GM23338 (cell line): ENCODE measurements at regions not wholly inside any gene's neighbourhood (a gene's known extent, or its start where the extent isn't known, plus 50 kb on each side); places are given as distances from the start of the nearest gene placed in this dataset.

Experiments
- CREB1 ChIP-seq: fragments of 250-450 bp; sonication (Bioruptor Pico); IDR thresholded peaks from 2 replicates; pipeline ENCODE4 v1.5.0; 2020; ENCODE audit warnings: low read depth, mild to moderate bottlenecking, moderate library complexity
- EZH2 ChIP-seq: fragments of 200-600 bp; sonication (generic); IDR thresholded peaks from one replicate; pipeline ENCODE4 v1.8.0; 2017; ENCODE audit warnings: antibody characterized with exemption, mild to moderate bottlenecking, low read depth; ENCODE audit not compliant: unreplicated experiment
- EZH2phosphoT487 ChIP-seq: fragments of 200-600 bp; sonication (generic); IDR thresholded peaks from one replicate; pipeline ENCODE4 v1.8.1; 2018; ENCODE audit warnings: antibody characterized with exemption; ENCODE audit not compliant: unreplicated experiment
- JUNB ChIP-seq: IDR thresholded peaks from one replicate; pipeline ENCODE4 v1.6.1; 2016; ENCODE audit warnings: antibody characterized with exemption; ENCODE audit not compliant: unreplicated experiment
- NANOG ChIP-seq: IDR thresholded peaks from 2 replicates; pipeline ENCODE4 v1.6.1; 2016; ENCODE audit warnings: antibody characterized with exemption, borderline replicate concordance
- POLR2AphosphoS5 ChIP-seq: IDR thresholded peaks from 2 replicates; pipeline ENCODE4 v1.6.1; 2016; ENCODE audit warnings: antibody characterized with exemption, low read depth
- ZNF114 ChIP-seq: fragments of 250-450 bp; sonication (Bioruptor Pico); IDR thresholded peaks from 2 replicates; pipeline ENCODE4 v1.5.0; 2020; ENCODE audit warnings: mild to moderate bottlenecking, moderate library complexity
- ZNF331 ChIP-seq: fragments of 250-450 bp; sonication (Bioruptor Pico); IDR thresholded peaks from 2 replicates; pipeline ENCODE4 v1.5.0; 2020; ENCODE audit warnings: low read depth, mild to moderate bottlenecking, moderate library complexity
- TF ChIP-seq, protein P1 (sequence below), 2 experiments: fragments of 200-600 bp in 1 of 2; sonication (generic) in 1 of 2; conservative IDR thresholded peaks; 2 replicates each; pipeline versions ENCODE4 v1.5.1 to v1.6.1; 2016 to 2017; ENCODE audit warnings: antibody characterized with exemption in 2 of 2, low read depth in 2 of 2, mild to moderate bottlenecking in 2 of 2, moderate library complexity in 1 of 2
- TF ChIP-seq, protein P2 (sequence below): IDR thresholded peaks from one replicate; pipeline ENCODE4 v1.6.1; 2018; ENCODE audit warnings: antibody characterized with exemption; ENCODE audit not compliant: unreplicated experiment
- TF ChIP-seq, protein P3 (sequence below): fragments of 250-450 bp; sonication (Bioruptor Pico); IDR thresholded peaks from 2 replicates; pipeline ENCODE4 v1.5.0; 2020; ENCODE audit warnings: mild to moderate bottlenecking, moderate library complexity
- TF ChIP-seq, protein P4 (sequence below): IDR thresholded peaks from 2 replicates; pipeline ENCODE4 v1.6.1; 2016; ENCODE audit warnings: antibody characterized with exemption

DNA sequence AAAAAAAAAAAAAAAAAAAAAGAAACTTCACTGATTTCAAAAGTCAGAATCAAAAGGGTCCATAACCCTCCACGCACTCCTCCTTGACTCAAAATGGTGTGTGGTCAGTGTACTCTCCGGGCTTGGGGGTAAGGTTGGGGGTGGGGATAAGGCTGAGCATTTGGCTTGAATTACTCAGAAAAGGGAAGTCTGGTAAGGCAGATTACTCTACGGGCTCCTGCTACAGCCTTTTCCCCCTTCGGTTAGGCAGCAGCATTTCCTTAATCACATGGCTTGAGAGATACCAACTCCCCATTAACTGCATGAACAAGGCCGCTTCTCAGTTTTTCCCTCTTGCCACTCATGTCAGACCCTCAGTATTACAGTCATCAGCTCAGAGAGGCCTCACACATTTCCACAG, 135.4 kb upstream of the DUSP21 start:
- TF ChIP-seq, protein P1, sequence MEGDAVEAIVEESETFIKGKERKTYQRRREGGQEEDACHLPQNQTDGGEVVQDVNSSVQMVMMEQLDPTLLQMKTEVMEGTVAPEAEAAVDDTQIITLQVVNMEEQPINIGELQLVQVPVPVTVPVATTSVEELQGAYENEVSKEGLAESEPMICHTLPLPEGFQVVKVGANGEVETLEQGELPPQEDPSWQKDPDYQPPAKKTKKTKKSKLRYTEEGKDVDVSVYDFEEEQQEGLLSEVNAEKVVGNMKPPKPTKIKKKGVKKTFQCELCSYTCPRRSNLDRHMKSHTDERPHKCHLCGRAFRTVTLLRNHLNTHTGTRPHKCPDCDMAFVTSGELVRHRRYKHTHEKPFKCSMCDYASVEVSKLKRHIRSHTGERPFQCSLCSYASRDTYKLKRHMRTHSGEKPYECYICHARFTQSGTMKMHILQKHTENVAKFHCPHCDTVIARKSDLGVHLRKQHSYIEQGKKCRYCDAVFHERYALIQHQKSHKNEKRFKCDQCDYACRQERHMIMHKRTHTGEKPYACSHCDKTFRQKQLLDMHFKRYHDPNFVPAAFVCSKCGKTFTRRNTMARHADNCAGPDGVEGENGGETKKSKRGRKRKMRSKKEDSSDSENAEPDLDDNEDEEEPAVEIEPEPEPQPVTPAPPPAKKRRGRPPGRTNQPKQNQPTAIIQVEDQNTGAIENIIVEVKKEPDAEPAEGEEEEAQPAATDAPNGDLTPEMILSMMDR (conservative IDR thresholded peaks at IDR 0.05; ENCODE audit: low read depth in 2 of 2): no peak
- TF ChIP-seq EZH2: no peak
- no peak for TF ChIP-seq POLR2AphosphoS5
- TF ChIP-seq EZH2phosphoT487: no peak
- no peak for TF ChIP-seq NANOG
- TF ChIP-seq CREB1 (CRISPR knock-in tag): no peak
- TF ChIP-seq, protein P2, sequence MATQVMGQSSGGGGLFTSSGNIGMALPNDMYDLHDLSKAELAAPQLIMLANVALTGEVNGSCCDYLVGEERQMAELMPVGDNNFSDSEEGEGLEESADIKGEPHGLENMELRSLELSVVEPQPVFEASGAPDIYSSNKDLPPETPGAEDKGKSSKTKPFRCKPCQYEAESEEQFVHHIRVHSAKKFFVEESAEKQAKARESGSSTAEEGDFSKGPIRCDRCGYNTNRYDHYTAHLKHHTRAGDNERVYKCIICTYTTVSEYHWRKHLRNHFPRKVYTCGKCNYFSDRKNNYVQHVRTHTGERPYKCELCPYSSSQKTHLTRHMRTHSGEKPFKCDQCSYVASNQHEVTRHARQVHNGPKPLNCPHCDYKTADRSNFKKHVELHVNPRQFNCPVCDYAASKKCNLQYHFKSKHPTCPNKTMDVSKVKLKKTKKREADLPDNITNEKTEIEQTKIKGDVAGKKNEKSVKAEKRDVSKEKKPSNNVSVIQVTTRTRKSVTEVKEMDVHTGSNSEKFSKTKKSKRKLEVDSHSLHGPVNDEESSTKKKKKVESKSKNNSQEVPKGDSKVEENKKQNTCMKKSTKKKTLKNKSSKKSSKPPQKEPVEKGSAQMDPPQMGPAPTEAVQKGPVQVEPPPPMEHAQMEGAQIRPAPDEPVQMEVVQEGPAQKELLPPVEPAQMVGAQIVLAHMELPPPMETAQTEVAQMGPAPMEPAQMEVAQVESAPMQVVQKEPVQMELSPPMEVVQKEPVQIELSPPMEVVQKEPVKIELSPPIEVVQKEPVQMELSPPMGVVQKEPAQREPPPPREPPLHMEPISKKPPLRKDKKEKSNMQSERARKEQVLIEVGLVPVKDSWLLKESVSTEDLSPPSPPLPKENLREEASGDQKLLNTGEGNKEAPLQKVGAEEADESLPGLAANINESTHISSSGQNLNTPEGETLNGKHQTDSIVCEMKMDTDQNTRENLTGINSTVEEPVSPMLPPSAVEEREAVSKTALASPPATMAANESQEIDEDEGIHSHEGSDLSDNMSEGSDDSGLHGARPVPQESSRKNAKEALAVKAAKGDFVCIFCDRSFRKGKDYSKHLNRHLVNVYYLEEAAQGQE: no peak
- TF ChIP-seq ZNF331 (CRISPR knock-in tag): no peak
- no peak for TF ChIP-seq JUNB
- no peak for TF ChIP-seq ZNF114 (CRISPR knock-in tag)
- TF ChIP-seq, protein P3, sequence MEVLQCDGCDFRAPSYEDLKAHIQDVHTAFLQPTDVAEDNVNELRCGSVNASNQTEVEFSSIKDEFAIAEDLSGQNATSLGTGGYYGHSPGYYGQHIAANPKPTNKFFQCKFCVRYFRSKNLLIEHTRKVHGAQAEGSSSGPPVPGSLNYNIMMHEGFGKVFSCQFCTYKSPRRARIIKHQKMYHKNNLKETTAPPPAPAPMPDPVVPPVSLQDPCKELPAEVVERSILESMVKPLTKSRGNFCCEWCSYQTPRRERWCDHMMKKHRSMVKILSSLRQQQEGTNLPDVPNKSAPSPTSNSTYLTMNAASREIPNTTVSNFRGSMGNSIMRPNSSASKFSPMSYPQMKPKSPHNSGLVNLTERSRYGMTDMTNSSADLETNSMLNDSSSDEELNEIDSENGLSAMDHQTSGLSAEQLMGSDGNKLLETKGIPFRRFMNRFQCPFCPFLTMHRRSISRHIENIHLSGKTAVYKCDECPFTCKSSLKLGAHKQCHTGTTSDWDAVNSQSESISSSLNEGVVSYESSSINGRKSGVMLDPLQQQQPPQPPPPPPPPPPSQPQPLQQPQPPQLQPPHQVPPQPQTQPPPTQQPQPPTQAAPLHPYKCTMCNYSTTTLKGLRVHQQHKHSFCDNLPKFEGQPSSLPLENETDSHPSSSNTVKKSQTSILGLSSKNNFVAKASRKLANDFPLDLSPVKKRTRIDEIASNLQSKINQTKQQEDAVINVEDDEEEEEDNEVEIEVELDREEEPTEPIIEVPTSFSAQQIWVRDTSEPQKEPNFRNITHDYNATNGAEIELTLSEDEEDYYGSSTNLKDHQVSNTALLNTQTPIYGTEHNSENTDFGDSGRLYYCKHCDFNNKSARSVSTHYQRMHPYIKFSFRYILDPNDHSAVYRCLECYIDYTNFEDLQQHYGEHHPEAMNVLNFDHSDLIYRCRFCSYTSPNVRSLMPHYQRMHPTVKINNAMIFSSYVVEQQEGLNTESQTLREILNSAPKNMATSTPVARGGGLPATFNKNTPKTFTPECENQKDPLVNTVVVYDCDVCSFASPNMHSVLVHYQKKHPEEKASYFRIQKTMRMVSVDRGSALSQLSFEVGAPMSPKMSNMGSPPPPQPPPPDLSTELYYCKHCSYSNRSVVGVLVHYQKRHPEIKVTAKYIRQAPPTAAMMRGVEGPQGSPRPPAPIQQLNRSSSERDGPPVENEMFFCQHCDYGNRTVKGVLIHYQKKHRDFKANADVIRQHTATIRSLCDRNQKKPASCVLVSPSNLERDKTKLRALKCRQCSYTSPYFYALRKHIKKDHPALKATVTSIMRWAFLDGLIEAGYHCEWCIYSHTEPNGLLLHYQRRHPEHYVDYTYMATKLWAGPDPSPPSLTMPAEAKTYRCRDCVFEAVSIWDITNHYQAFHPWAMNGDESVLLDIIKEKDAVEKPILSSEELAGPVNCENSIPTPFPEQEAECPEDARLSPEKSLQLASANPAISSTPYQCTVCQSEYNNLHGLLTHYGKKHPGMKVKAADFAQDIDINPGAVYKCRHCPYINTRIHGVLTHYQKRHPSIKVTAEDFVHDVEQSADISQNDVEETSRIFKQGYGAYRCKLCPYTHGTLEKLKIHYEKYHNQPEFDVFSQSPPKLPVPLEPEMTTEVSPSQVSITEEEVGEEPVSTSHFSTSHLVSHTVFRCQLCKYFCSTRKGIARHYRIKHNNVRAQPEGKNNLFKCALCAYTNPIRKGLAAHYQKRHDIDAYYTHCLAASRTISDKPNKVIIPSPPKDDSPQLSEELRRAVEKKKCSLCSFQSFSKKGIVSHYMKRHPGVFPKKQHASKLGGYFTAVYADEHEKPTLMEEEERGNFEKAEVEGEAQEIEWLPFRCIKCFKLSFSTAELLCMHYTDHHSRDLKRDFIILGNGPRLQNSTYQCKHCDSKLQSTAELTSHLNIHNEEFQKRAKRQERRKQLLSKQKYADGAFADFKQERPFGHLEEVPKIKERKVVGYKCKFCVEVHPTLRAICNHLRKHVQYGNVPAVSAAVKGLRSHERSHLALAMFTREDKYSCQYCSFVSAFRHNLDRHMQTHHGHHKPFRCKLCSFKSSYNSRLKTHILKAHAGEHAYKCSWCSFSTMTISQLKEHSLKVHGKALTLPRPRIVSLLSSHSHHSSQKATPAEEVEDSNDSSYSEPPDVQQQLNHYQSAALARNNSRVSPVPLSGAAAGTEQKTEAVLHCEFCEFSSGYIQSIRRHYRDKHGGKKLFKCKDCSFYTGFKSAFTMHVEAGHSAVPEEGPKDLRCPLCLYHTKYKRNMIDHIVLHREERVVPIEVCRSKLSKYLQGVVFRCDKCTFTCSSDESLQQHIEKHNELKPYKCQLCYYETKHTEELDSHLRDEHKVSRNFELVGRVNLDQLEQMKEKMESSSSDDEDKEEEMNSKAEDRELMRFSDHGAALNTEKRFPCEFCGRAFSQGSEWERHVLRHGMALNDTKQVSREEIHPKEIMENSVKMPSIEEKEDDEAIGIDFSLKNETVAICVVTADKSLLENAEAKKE (CRISPR knock-in tag): no peak
- TF ChIP-seq, protein P4, sequence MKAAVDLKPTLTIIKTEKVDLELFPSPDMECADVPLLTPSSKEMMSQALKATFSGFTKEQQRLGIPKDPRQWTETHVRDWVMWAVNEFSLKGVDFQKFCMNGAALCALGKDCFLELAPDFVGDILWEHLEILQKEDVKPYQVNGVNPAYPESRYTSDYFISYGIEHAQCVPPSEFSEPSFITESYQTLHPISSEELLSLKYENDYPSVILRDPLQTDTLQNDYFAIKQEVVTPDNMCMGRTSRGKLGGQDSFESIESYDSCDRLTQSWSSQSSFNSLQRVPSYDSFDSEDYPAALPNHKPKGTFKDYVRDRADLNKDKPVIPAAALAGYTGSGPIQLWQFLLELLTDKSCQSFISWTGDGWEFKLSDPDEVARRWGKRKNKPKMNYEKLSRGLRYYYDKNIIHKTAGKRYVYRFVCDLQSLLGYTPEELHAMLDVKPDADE: no peak
